Suppressor macrophage (primary cell): ENCODE measurements at regions not wholly inside any gene's neighbourhood (a gene's known extent, or its start where the extent isn't known, plus 50 kb on each side); places are given as distances from the start of the nearest gene placed in this dataset.

Source experiments
- DNase-seq, 4 experiments: peaks; one replicate each; pipeline ENCODE4 v3.0.0-alpha.2; 2020 to 2022

- no peak for DNase-seq
These were observed 58.5 kb downstream of the MAIP1 start for GRCh38 chr2:200013906-200014305.

- DNase-seq: no peak
These were observed 66.2 kb downstream of the MAIP1 start for GRCh38 chr2:200021449-200022114.

GRCh38 chr2:200022511-200022910 lies 67.1 kb downstream of the MAIP1 start:
- no peak for DNase-seq

GRCh38 chr2:200023570-200023969 lies 68.2 kb downstream of the MAIP1 start:
- no peak for DNase-seq

GRCh38 chr2:200025717-200026116 lies 70.3 kb downstream of the MAIP1 start:
- no peak for DNase-seq

- DNase-seq: no peak
These were observed 71.2 kb downstream of the MAIP1 start for GRCh38 chr2:200026332-200027230.

- no peak for DNase-seq
These were observed 73.6 kb downstream of the MAIP1 start for GRCh38 chr2:200028998-200029397.

- no peak for DNase-seq
These were observed 77.5 kb downstream of the MAIP1 start for GRCh38 chr2:200032895-200033294.

GRCh38 chr2:200033929-200034328 lies 78.5 kb downstream of the MAIP1 start:
- DNase-seq: no peak

GRCh38 chr2:200034816-200035215 lies 79.4 kb downstream of the MAIP1 start:
- DNase-seq: no peak

GRCh38 chr2:200039724-200040650 lies 84.6 kb downstream of the MAIP1 start:
- no peak for DNase-seq

- no peak for DNase-seq
These were observed 85.4 kb downstream of the MAIP1 start for GRCh38 chr2:200040831-200041230.

GRCh38 chr2:200041639-200042038 lies 86.3 kb downstream of the MAIP1 start:
- DNase-seq: no peak

GRCh38 chr2:200042102-200042735 lies 86.8 kb downstream of the MAIP1 start:
- DNase-seq: no peak

- DNase-seq: no peak
These were observed 87.6 kb downstream of the MAIP1 start for GRCh38 chr2:200042944-200043343.

GRCh38 chr2:200044453-200044852 lies 89.1 kb downstream of the MAIP1 start:
- DNase-seq: no peak

GRCh38 chr2:200048421-200048820 lies 93.0 kb downstream of the MAIP1 start:
- no peak for DNase-seq

GRCh38 chr2:200049086-200049485 lies 93.7 kb downstream of the MAIP1 start:
- DNase-seq: no peak

GRCh38 chr2:200050921-200051610 lies 95.7 kb downstream of the MAIP1 start:
- DNase-seq: no peak

- DNase-seq: no peak
These were observed 96.2 kb downstream of the MAIP1 start for GRCh38 chr2:200051611-200051945.

- no peak for DNase-seq
These were observed 97.2 kb downstream of the MAIP1 start for GRCh38 chr2:200052627-200053026.
